HCT116 (cell line): ENCODE measurements at regions not wholly inside any gene's neighbourhood (a gene's known extent, or its start where the extent isn't known, plus 50 kb on each side); places are given as distances from the start of the nearest gene placed in this dataset.

Source experiments
- ATAC-seq: fragments of 200-7000 bp; cut with Tn5 transposase; 2 replicates; pipeline ENCODE4 v1.9.1; 2020; ENCODE audit warnings: mild to moderate bottlenecking, moderate library complexity
- BruUV-seq: library from RNA; stranded (reverse); fragments of 400-500 nt; replicated peaks from 2 replicates; lab custom pipeline; 2021; lab: Mats Ljungman, UMichigan
- CTCF ChIA-PET: fragments of 300-600 bp; sonication (Branson Sonifier 250); formaldehyde crosslinking; loops from one replicate; lab custom pipeline; 2021; ENCODE audit warnings: antibody characterized with exemption; lab: Charles Lee
- POLR2A ChIA-PET: fragments of 300-600, 350-600 bp; sonication (Branson Sonifier 250); formaldehyde crosslinking; loops from one replicate; lab custom pipeline; 2021; ENCODE audit warnings: antibody characterized with exemption; lab: Charles Lee
- RAD21 ChIA-PET, 2 experiments: fragments of 300-600 bp; sonication (Branson Sonifier 250); formaldehyde crosslinking; loops; one replicate each; lab custom pipeline; 2023; ENCODE audit warnings: low total read pairs in 2 of 2; ENCODE audit not compliant: uncharacterized antibody in 2 of 2, unreplicated experiment in 2 of 2, low non-redundant PET in 1 of 2; lab: Charles Lee
- DNase-seq: peaks from one replicate; pipeline ENCODE4 v3.0.0-alpha.2; 2010; ENCODE audit warnings: low read depth, low spot score
- H2AFZ ChIP-seq: fragments of 200-600 bp; shearing (Covaris generic), sonication (generic); 2 replicates; pipeline ENCODE4 v1.6.1; 2017; ENCODE audit warnings: low read depth, mixed run types, mixed read lengths, antibody characterized with exemption, low read length; ENCODE audit not compliant: poor library complexity, severe bottlenecking
- H3K27ac ChIP-seq: 2 replicates; pipeline ENCODE4 v1.5.1; 2012; ENCODE audit warnings: low read depth, low read length
- H3K27me3 ChIP-seq: fragments of 200-600 bp; sonication (generic); 2 replicates; pipeline ENCODE4 v1.6.1; 2016; ENCODE audit warnings: mixed run types, low read length, mixed read lengths; ENCODE audit not compliant: insufficient read depth
- H3K36me3 ChIP-seq, 2 experiments: fragments of 200-500 bp in 1 of 2; fragments of 200-600 bp in 1 of 2; sonication (Bioruptor generic) in 1 of 2; sonication (generic) in 1 of 2; 2 replicates each; pipeline versions ENCODE4 v1.5.1 to v1.6.1; 2014 to 2016; ENCODE audit warnings: low read length in 2 of 2, inconsistent platforms in 1 of 2, mixed read lengths in 1 of 2, mixed run types in 1 of 2; ENCODE audit not compliant: insufficient read depth in 2 of 2, control insufficient read depth in 1 of 2
- H3K4me1 ChIP-seq, 2 experiments: fragments of 200-600 bp in 1 of 2; sonication (generic) in 1 of 2; 2 replicates each; pipeline versions ENCODE4 v1.5.1 to v1.6.1; 2012 to 2017; ENCODE audit warnings: low read length in 2 of 2, inconsistent platforms in 1 of 2, mild to moderate bottlenecking in 1 of 2, mixed read lengths in 1 of 2, mixed run types in 1 of 2, moderate library complexity in 1 of 2; ENCODE audit not compliant: insufficient read depth in 2 of 2, control insufficient read depth in 1 of 2
- H3K4me2 ChIP-seq: fragments of 200-600 bp; sonication (generic); 2 replicates; pipeline ENCODE4 v1.6.1; 2017; ENCODE audit warnings: mixed run types, low read length, mixed read lengths
- H3K4me3 ChIP-seq, 2 experiments: fragments of 200-600 bp in 1 of 2; sonication (generic) in 1 of 2; replicated peaks in 1 of 2; 2 replicates each; pipeline ENCODE4 v1.5.1; 2011 to 2016; ENCODE audit warnings: low read length in 2 of 2, control low read depth in 1 of 2, low read depth in 1 of 2, mild to moderate bottlenecking in 1 of 2, mixed read lengths in 1 of 2, mixed run types in 1 of 2
- H3K79me2 ChIP-seq: fragments of 200-600 bp; sonication (generic); 2 replicates; pipeline ENCODE4 v1.6.1; 2017; ENCODE audit warnings: mild to moderate bottlenecking, mixed run types, low read length, moderate library complexity, mixed read lengths; ENCODE audit not compliant: insufficient read depth
- H3K9ac ChIP-seq: fragments of 200-600 bp; sonication (generic); 2 replicates; pipeline ENCODE4 v1.6.1; 2016; ENCODE audit warnings: low read length, mixed read lengths
- H3K9me2 ChIP-seq: fragments of 200-600 bp; sonication (generic), shearing (Covaris generic); 2 replicates; pipeline ENCODE4 v1.6.1; 2017; ENCODE audit warnings: mixed run types, mild to moderate bottlenecking, moderate library complexity; ENCODE audit not compliant: insufficient read depth
- H3K9me3 ChIP-seq, 2 experiments: fragments of 200-500 bp in 1 of 2; fragments of 200-600 bp in 1 of 2; sonication (Bioruptor generic) in 1 of 2; sonication (generic) in 1 of 2; 2 replicates each; pipeline ENCODE4 v1.6.1; 2014 to 2017; ENCODE audit warnings: low read length in 2 of 2, mixed read lengths in 2 of 2, inconsistent platforms in 1 of 2, low read depth in 1 of 2, mild to moderate bottlenecking in 1 of 2, mixed run types in 1 of 2, moderate library complexity in 1 of 2; ENCODE audit not compliant: control insufficient read depth in 1 of 2, insufficient read depth in 1 of 2
- H4K20me1 ChIP-seq: fragments of 200-600 bp; sonication (generic), shearing (Covaris generic); 2 replicates; pipeline ENCODE4 v1.6.1; 2017; ENCODE audit warnings: mixed run types, mild to moderate bottlenecking, moderate library complexity; ENCODE audit not compliant: insufficient read depth
- CEBPB ChIP-seq: IDR thresholded peaks from 2 replicates; pipeline ENCODE4 v1.6.1; 2012; ENCODE audit warnings: low read depth
- CTCF ChIP-seq, 3 experiments: fragments of 200-600 bp in 1 of 3; sonication (generic) in 1 of 3; IDR thresholded peaks in 2 of 3; conservative IDR thresholded peaks in 1 of 3; 2 replicates each; pipeline ENCODE4 v1.5.1; 2012 to 2017; ENCODE audit warnings: low read depth in 2 of 3, low read length in 2 of 3, antibody characterized with exemption in 1 of 3, borderline replicate concordance in 1 of 3, control low read depth in 1 of 3, mild to moderate bottlenecking in 1 of 3, mixed read lengths in 1 of 3, mixed run types in 1 of 3, moderate library complexity in 1 of 3; ENCODE audit not compliant: insufficient read depth in 1 of 3
- EGR1 ChIP-seq: IDR thresholded peaks from 2 replicates; pipeline ENCODE4 v1.6.1; 2012; ENCODE audit warnings: low read depth
- ELF1 ChIP-seq: IDR thresholded peaks from 2 replicates; pipeline ENCODE4 v1.6.1; 2012; ENCODE audit warnings: low read depth, borderline replicate concordance
- FOSL1 ChIP-seq: IDR thresholded peaks from 2 replicates; pipeline ENCODE4 v1.6.1; 2012; ENCODE audit warnings: low read depth
- JUND ChIP-seq: IDR thresholded peaks from 2 replicates; pipeline ENCODE4 v1.6.1; 2012
- POLR2A ChIP-seq: IDR thresholded peaks from 2 replicates; pipeline ENCODE4 v1.7.0; 2011; ENCODE audit warnings: borderline replicate concordance; ENCODE audit not compliant: insufficient read depth, insufficient read length; ENCODE audit errors: extremely low read depth
- POLR2AphosphoS5 ChIP-seq: IDR thresholded peaks from 2 replicates; pipeline ENCODE4 v1.6.1; 2011; ENCODE audit warnings: mild to moderate bottlenecking, low read depth, low read length, moderate library complexity
- REST ChIP-seq: IDR thresholded peaks from 2 replicates; pipeline ENCODE4 v1.6.1; 2012; ENCODE audit warnings: low read depth
- SIN3A ChIP-seq: IDR thresholded peaks from 2 replicates; pipeline ENCODE4 v1.6.1; 2012; ENCODE audit warnings: low read depth
- SP1 ChIP-seq: IDR thresholded peaks from 2 replicates; pipeline ENCODE4 v1.6.1; 2012; ENCODE audit warnings: low read depth
- SRF ChIP-seq: IDR thresholded peaks from 2 replicates; pipeline ENCODE4 v1.6.1; 2012; ENCODE audit warnings: low read depth
- TCF7L2 ChIP-seq: IDR thresholded peaks from 2 replicates; pipeline ENCODE4 v1.7.0; 2011; ENCODE audit warnings: borderline replicate concordance, inconsistent platforms; ENCODE audit not compliant: insufficient read depth, insufficient read length; ENCODE audit errors: extremely low read depth
- YY1 ChIP-seq: IDR thresholded peaks from 2 replicates; pipeline ENCODE4 v1.6.1; 2011; ENCODE audit warnings: low read length, low read depth, moderate library complexity, mild to moderate bottlenecking; ENCODE audit not compliant: insufficient replicate concordance; ENCODE audit errors: extremely low read depth
- ZFX ChIP-seq: fragments of 450-650 bp; IDR thresholded peaks from 2 replicates; pipeline ENCODE4 v1.6.1; 2017
- ZNF274 ChIP-seq: fragments of 200-500 bp; sonication (Bioruptor generic); IDR thresholded peaks from 2 replicates; pipeline ENCODE4 v1.6.1; 2014; ENCODE audit warnings: mild to moderate bottlenecking, low read depth, low read length, inconsistent platforms
- intact Hi-C: fragments of 100-400 bp; cut with micrococcal nuclease; formaldehyde crosslinking; loops from 2 replicates; pipeline ENCODE4 v1.10.0; 2022
- TF ChIP-seq, protein P1 (sequence below): IDR thresholded peaks from 2 replicates; pipeline ENCODE4 v1.6.1; 2012

DNA sequence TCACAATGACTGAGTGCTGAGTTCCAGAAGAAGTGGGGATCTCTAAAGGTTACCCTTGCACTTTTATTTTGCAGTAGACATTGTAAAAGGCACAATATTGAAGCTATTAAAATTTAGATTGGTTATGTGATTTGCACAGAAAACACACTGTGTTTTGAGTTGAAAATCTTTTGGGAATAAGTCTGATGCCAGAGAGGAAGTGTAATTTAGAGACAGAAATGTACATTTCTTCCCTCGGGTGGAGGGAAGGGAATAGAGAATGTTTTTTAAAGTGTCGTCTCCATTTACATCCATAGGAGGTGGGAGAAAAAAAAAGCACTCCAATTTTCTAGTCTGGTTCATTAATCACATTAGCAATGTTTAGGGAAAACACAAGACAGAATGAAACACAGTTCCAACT, 465.8 kb downstream of the OLFM4 start:
- DNase-seq (no peak), ATAC-seq (no peak)
- ChIA-PET POLR2A (no interaction called here), RAD21 (no interaction called here), CTCF (no interaction called here)
- H3K9me2 ChIP-seq = no peaks in the 10 kb centered on the region
- H3K4me2 ChIP-seq = no peak overlapping the region
- intact Hi-C loops = no loop called here
- no peaks in the 10 kb centered on the region for H3K4me1 ChIP-seq
- no peaks in the 10 kb centered on the region for H3K79me2 ChIP-seq
- H3K9me3 ChIP-seq = peaks cover 4 to 15% of the 10 kb centered on the region in 2 experiments; a peak in 3 of 4 replicates
- no TSS peak for BruUV-seq
- TF ChIP-seq POLR2AphosphoS5 (no peak), FOSL1 (no peak)
- H3K36me3 ChIP-seq = no peaks in the 10 kb centered on the region
- no peak overlapping the region for H2AFZ ChIP-seq
- no peak overlapping the region for H3K9ac ChIP-seq
- H3K27ac ChIP-seq = no peak overlapping the region
- no peaks in the 10 kb centered on the region for H4K20me1 ChIP-seq
- H3K27me3 ChIP-seq = no peaks in the 10 kb centered on the region
- no peak overlapping the region for H3K4me3 ChIP-seq

- intact Hi-C loops = no loop called here
- Histone ChIP-seq H3K9me2 (no peaks in the 10 kb centered on the region), H3K4me3 (no peak overlapping the region), H3K4me2 (no peak overlapping the region), H3K9ac (no peak overlapping the region), H3K27me3 (no peaks in the 10 kb centered on the region), H3K9me3 (peaks cover 5 to 7% of the 10 kb centered on the region in 2 experiments; a peak in 2 of 4 replicates), H3K27ac (no peak overlapping the region), H3K79me2 (no peaks in the 10 kb centered on the region), H4K20me1 (no peaks in the 10 kb centered on the region), H3K4me1 (no peaks in the 10 kb centered on the region), H2AFZ (no peak overlapping the region), H3K36me3 (no peaks in the 10 kb centered on the region)
- ChIA-PET RAD21 (no interaction called here), POLR2A (no interaction called here), CTCF (no interaction called here)
- DNase-seq = no peak
- no TSS peak for BruUV-seq
- ATAC-seq = no peak
- no peak for TF ChIP-seq TCF7L2
- TF ChIP-seq CEBPB = no peak
- TF ChIP-seq POLR2AphosphoS5 = no peak
- TF ChIP-seq SP1 = no peak
- TF ChIP-seq POLR2A = no peak
- no peak for TF ChIP-seq YY1
- no peak for TF ChIP-seq JUND
- TF ChIP-seq SIN3A = no peak
- TF ChIP-seq, protein P1, sequence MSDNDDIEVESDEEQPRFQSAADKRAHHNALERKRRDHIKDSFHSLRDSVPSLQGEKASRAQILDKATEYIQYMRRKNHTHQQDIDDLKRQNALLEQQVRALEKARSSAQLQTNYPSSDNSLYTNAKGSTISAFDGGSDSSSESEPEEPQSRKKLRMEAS = no peak
- TF ChIP-seq ELF1 = no peak
- TF ChIP-seq ZNF274 = no peak
- TF ChIP-seq ZFX = no peak
- TF ChIP-seq SRF = no peak
- no peak for TF ChIP-seq EGR1
- TF ChIP-seq REST = no peak
- TF ChIP-seq CTCF (IDR thresholded peaks at IDR 0.05 in 2 of 3, conservative IDR thresholded peaks at IDR 0.05 in 1 of 3; ENCODE audit: borderline replicate concordance in 1 of 3, insufficient read depth in 1 of 3, low read depth in 2 of 3, low read length in 2 of 3) = no peak
Measured at GRCh38 chr13:53499576-53500133, 471.0 kb downstream of the OLFM4 start.
